SU-DHL-6 (cell line): ENCODE measurements at regions not wholly inside any gene's neighbourhood (a gene's known extent, or its start where the extent isn't known, plus 50 kb on each side); places are given as distances from the start of the nearest gene placed in this dataset.

Experiments used
- H2AFZ ChIP-seq: fragments of 200-600 bp; sonication (generic); 2 replicates; pipeline ENCODE4 v1.6.1; 2014; ENCODE audit warnings: low read depth, mild to moderate bottlenecking, moderate library complexity, mixed read lengths, antibody characterized with exemption, low read length; ENCODE audit not compliant: severe bottlenecking
- H3F3A ChIP-seq: fragments of 200-600 bp; shearing (Covaris generic); 2 replicates; pipeline ENCODE4 v1.6.0; 2016; ENCODE audit warnings: antibody characterized with exemption, mild to moderate bottlenecking; ENCODE audit not compliant: insufficient read depth
- H3K27ac ChIP-seq: fragments of 200-600 bp; sonication (generic); 2 replicates; pipeline ENCODE4 v1.5.1; 2016; ENCODE audit warnings: low read depth, mild to moderate bottlenecking, low read length, moderate library complexity, mixed read lengths
- H3K27me3 ChIP-seq: fragments of 200-600 bp; sonication (generic), shearing (Covaris generic); 2 replicates; pipeline ENCODE4 v1.6.0; 2014; ENCODE audit warnings: mild to moderate bottlenecking, low read length
- H3K36me3 ChIP-seq: fragments of 200-600 bp; sonication (generic); 2 replicates; pipeline ENCODE4 v1.6.1; 2014; ENCODE audit warnings: mild to moderate bottlenecking, low read length, mixed read lengths
- H3K4me2 ChIP-seq: fragments of 300-600, 200-600 bp; shearing (Covaris generic), sonication (generic); 2 replicates; pipeline ENCODE4 v1.6.0; 2014; ENCODE audit warnings: low read length, low read depth, mild to moderate bottlenecking; ENCODE audit not compliant: poor library complexity, severe bottlenecking
- H3K4me3 ChIP-seq: fragments of 200-600 bp; sonication (generic); 2 replicates; pipeline ENCODE4 v1.5.1; 2014; ENCODE audit warnings: antibody characterized with exemption, low read length, mild to moderate bottlenecking, mixed read lengths; ENCODE audit not compliant: insufficient read depth, poor library complexity, severe bottlenecking
- H3K79me2 ChIP-seq: fragments of 200-600 bp; sonication (generic); 2 replicates; pipeline ENCODE4 v1.6.1; 2014; ENCODE audit warnings: mild to moderate bottlenecking, low read length, moderate library complexity; ENCODE audit not compliant: insufficient read depth
- H3K9ac ChIP-seq: fragments of 200-600 bp; sonication (generic); 2 replicates; pipeline ENCODE4 v1.7.0; 2014; ENCODE audit warnings: mild to moderate bottlenecking, low read length
- H3K9me2 ChIP-seq: fragments of 200-600 bp; sonication (generic); replicated peaks from 2 replicates; pipeline ENCODE4 v1.6.1; 2014; ENCODE audit warnings: low read length; ENCODE audit not compliant: insufficient read depth
- H3K9me3 ChIP-seq: fragments of 200-600 bp; sonication (generic); 2 replicates; pipeline ENCODE4 v1.6.1; 2014; ENCODE audit warnings: low read length, mixed read lengths; ENCODE audit not compliant: insufficient read depth
- H4K20me1 ChIP-seq: fragments of 200-600 bp; sonication (generic); 2 replicates; pipeline ENCODE4 v1.6.1; 2014; ENCODE audit warnings: low read depth, mild to moderate bottlenecking, antibody characterized with exemption, low read length, moderate library complexity, mixed read lengths
- CTCF ChIP-seq: fragments of 200-600 bp; sonication (generic); IDR thresholded peaks from one replicate; pipeline ENCODE4 v1.5.1; 2017; ENCODE audit warnings: antibody characterized with exemption, mild to moderate bottlenecking, low read length, moderate library complexity; ENCODE audit not compliant: insufficient read depth, poor library complexity, severe bottlenecking
- EZH2phosphoT487 ChIP-seq: fragments of 200-600 bp; sonication (generic), shearing (Covaris generic); conservative IDR thresholded peaks from 2 replicates; pipeline ENCODE4 v1.6.1; 2018; ENCODE audit warnings: mild to moderate bottlenecking, antibody characterized with exemption, low read length, moderate library complexity, mixed read lengths

DNA sequence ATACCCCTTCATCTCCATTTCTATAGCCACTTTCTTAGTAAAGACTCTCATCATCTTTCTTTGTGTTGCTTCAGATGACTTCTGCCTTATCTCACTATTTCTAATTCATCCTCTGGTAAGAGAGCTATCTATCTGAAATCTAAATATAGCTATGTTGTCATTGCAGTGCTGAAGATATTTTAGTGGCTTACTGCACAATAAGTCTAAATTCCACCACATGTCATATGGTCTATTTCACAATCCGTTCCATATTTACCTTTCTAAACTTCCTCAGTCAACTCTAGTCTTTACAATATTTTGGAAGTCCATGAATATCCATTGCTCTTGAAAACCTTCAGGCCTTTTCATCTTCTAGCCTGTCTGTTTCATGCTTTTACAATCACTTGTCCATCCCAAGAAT, 465.1 kb upstream of the SLC10A2 start:
- H3K36me3 ChIP-seq: no peaks in the 10 kb centered on the region
- H3K9me3 ChIP-seq: no peaks in the 10 kb centered on the region
- no peak overlapping the region for H2AFZ ChIP-seq
- H3K27ac ChIP-seq: no peak overlapping the region
- H3K27me3 ChIP-seq: no peaks in the 10 kb centered on the region
- no peaks in the 10 kb centered on the region for H3F3A ChIP-seq
- H3K4me3 ChIP-seq: no peak overlapping the region
- no peak overlapping the region for H3K9ac ChIP-seq
- H3K79me2 ChIP-seq: no peaks in the 10 kb centered on the region
- H4K20me1 ChIP-seq: no peaks in the 10 kb centered on the region
- H3K4me2 ChIP-seq: no peak overlapping the region
- no peaks in the 10 kb centered on the region for H3K9me2 ChIP-seq
- no peak for TF ChIP-seq EZH2phosphoT487
- no peak for TF ChIP-seq CTCF

GRCh38 chr13:103528437-103528836, 462.2 kb upstream of the SLC10A2 start:
- no peak overlapping the region for H3K27ac ChIP-seq
- H2AFZ ChIP-seq: no peak overlapping the region
- H3K27me3 ChIP-seq: no peaks in the 10 kb centered on the region
- H3K79me2 ChIP-seq: no peaks in the 10 kb centered on the region
- no peak overlapping the region for H3K4me2 ChIP-seq
- no peak overlapping the region for H3K9ac ChIP-seq
- no peaks in the 10 kb centered on the region for H3K9me3 ChIP-seq
- no peak overlapping the region for H3K4me3 ChIP-seq
- H3K9me2 ChIP-seq: no peaks in the 10 kb centered on the region
- H3K36me3 ChIP-seq: no peaks in the 10 kb centered on the region
- no peaks in the 10 kb centered on the region for H4K20me1 ChIP-seq
- H3F3A ChIP-seq: no peaks in the 10 kb centered on the region
- TF ChIP-seq CTCF (no peak), EZH2phosphoT487 (no peak)

- Histone ChIP-seq H3K9me2 (no peaks in the 10 kb centered on the region), H3K36me3 (no peaks in the 10 kb centered on the region), H3K27ac (no peak overlapping the region), H4K20me1 (no peaks in the 10 kb centered on the region), H3K9ac (no peak overlapping the region), H3F3A (no peaks in the 10 kb centered on the region), H3K9me3 (no peaks in the 10 kb centered on the region), H3K79me2 (no peaks in the 10 kb centered on the region), H3K4me3 (no peak overlapping the region), H3K4me2 (no peak overlapping the region), H2AFZ (no peak overlapping the region), H3K27me3 (no peaks in the 10 kb centered on the region)
- TF ChIP-seq EZH2phosphoT487 (no peak), CTCF (no peak)
Observed at GRCh38 chr13:103525530-103525929, 459.3 kb upstream of the SLC10A2 start.

DNA sequence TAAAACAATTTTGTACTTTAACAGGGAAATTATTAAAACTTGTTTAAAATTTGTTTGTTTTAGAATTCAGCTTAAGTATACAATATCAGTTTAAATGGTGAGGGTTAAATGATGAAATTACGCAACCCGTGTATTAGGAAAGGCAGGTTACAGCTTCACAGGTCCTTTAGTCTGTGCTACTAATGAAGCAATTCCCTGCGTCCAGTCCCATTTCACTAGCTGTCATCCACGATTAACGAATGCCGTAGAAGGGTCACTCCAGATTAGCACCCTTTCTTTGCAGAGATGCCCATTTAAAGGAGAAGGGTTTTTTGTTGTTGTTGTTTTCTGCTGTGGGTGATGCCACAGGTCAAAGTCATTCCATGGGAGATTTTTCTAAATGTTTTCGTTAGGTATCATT, 457.6 kb upstream of the SLC10A2 start:
- no peak overlapping the region for H3K4me2 ChIP-seq
- no peaks in the 10 kb centered on the region for H3K9me3 ChIP-seq
- H3K9me2 ChIP-seq: no peaks in the 10 kb centered on the region
- no peaks in the 10 kb centered on the region for H3K27me3 ChIP-seq
- TF ChIP-seq CTCF (no peak), EZH2phosphoT487 (no peak)
- no peaks in the 10 kb centered on the region for H3K36me3 ChIP-seq
- H3K27ac ChIP-seq: no peak overlapping the region
- no peak overlapping the region for H3K9ac ChIP-seq
- H2AFZ ChIP-seq: no peak overlapping the region
- no peak overlapping the region for H3K4me3 ChIP-seq
- H3F3A ChIP-seq: no peaks in the 10 kb centered on the region
- H3K79me2 ChIP-seq: no peaks in the 10 kb centered on the region
- no peaks in the 10 kb centered on the region for H4K20me1 ChIP-seq
